ENCODE measurements at regions not wholly inside any gene's neighbourhood (a gene's known extent, or its start where the extent isn't known, plus 50 kb on each side); places are given as distances from the start of the nearest gene placed in this dataset.
"Not testable (repeated sequence)": the region's sequence is repeated elsewhere in the genome, so short reads cannot be mapped to it uniquely, and the experiment has no call there.

DNA sequence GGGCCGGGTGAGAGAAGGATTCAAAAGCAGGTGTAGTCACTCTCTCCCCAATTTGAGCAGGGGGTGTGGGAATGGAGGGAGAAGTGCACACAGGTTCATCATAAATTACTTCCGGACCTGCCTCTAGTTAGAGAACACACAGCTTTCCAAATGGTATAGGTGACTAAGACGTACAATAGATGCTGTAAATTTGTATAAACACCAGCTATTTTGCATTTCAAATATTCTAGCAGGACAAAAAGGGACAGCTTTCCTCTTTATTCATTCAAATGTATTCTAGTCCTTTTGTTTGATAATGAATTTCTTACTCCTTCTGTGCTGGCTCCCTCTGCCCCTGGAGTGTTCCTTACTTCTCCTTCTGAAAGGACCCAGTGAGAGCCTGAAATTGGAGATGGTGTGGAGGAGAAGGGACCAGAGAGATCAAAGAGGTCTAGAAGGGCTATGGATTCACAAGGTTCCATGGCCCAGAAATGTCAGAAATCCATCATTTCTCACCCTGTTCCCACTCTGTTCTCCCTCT lies 53.2 kb upstream of the SH3BP4 start:
- TF ChIP-seq CTCF (IDR thresholded peaks at IDR 0.05 in 4 of 5, conservative IDR thresholded peaks at IDR 0.05 in 1 of 5), result no peak
- no peak for TF ChIP-seq POLR2A (IDR thresholded peaks at IDR 0.05)
- DNase-seq (no peak), ATAC-seq (no peak)
- in situ Hi-C loops (cut with MboI; ENCODE audit: low sequenced_read_pairs in 4 of 4), result loop anchor here in 1 of 4 donors (25.0 kb wide), 1 partner anchor 336 kb away; no protein-coding TSS in a partner anchor
- Histone ChIP-seq H3K9me3 (peaks cover 0 to 4% (median 0%) of the 10 kb centered on the region in 3 donors), H3K36me3 (no peaks in the 10 kb centered on the region), H3K4me1 (no peaks in the 10 kb centered on the region), H3K27ac (no peak overlapping the region), H3K4me3 (no peak overlapping the region), H3K27me3 (no peaks in the 10 kb centered on the region)
- intact Hi-C loops (cut with DNase I; ENCODE audit: low total_unique reads), result no loop called here

DNA sequence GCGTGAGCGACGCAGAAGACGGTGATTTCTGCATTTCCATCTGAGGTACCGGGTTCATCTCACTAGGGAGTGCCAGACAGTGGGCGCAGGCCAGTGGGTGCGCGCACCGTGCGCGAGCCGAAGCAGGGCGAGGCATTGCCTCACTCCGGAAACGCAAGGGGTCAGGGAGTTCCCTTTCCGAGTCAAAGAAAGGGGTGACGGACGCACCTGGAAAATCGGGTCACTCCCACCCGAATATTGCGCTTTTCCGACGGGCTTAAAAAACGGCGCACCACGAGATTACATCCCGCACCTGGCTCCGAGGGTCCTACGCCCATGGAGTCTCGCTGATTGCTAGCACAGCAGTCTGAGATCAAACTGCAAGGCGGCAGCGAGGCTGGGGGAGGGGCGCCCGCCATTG lies 63.4 kb upstream of the SH3BP4 start:
- H3K27ac ChIP-seq; intact Hi-C loops (cut with DNase I; ENCODE audit: low total_unique reads): not testable (repeated sequence)

GRCh38 chr2:234887195-234887594 lies 64.6 kb upstream of the SH3BP4 start:
- no peak overlapping the region for H3K27ac ChIP-seq
- DNase-seq (no peak), ATAC-seq (no peak)
- H3K27me3 ChIP-seq, result no peaks in the 10 kb centered on the region
- TF ChIP-seq POLR2A (IDR thresholded peaks at IDR 0.05), result no peak
- no peak for TF ChIP-seq CTCF (IDR thresholded peaks at IDR 0.05 in 4 of 5, conservative IDR thresholded peaks at IDR 0.05 in 1 of 5)
- H3K36me3 ChIP-seq, result no peaks in the 10 kb centered on the region
- no peaks in the 10 kb centered on the region for H3K9me3 ChIP-seq
- intact Hi-C loops (cut with DNase I; ENCODE audit: low total_unique reads) (no loop called here), in situ Hi-C loops (cut with MboI; ENCODE audit: low sequenced_read_pairs in 4 of 4) (loop anchor here in 1 of 4 donors (25.0 kb wide), 1 partner anchor 325 kb away; no protein-coding TSS in a partner anchor)
- H3K4me3 ChIP-seq, result no peak overlapping the region
- no peaks in the 10 kb centered on the region for H3K4me1 ChIP-seq

More for the DNA sequence above, 63.4 kb upstream of the SH3BP4 start:
- ATAC-seq, H3K9me3 ChIP-seq, H3K36me3 ChIP-seq, H3K27me3 ChIP-seq, DNase-seq, H3K4me1 ChIP-seq: not testable (repeated sequence)
- H3K4me3 ChIP-seq, result peak overlapping the region in 1 of 4 donors; percentile 15
- in situ Hi-C loops (cut with MboI; ENCODE audit: low sequenced_read_pairs in 4 of 4), result loop anchor here in 1 of 4 donors (25.0 kb wide), 1 partner anchor 326 kb away; no protein-coding TSS in a partner anchor

DNA sequence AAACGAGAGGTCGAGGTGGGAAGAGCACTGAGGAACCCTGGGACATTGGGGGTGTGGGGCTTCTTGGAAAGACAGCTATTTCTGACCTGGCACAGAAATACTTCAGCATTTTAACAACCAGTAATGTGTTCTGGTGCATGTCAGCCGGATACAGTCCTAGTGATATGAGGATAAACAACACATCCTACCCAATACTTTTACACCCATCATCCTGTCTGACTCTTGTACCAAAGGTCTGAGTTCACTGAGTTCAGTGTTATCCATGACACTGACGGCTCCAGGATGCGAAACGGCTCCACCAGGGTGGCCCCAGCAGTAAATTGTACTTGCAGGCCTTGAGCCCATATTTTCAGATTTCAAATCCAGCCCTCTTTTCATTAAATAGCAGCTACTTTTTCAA lies 65.9 kb upstream of the SH3BP4 start:
- Histone ChIP-seq H3K4me1 (peaks cover 0 to 8% of the 10 kb centered on the region in 2 donors), H3K9me3 (no peaks in the 10 kb centered on the region), H3K4me3 (no peak overlapping the region), H3K36me3 (no peaks in the 10 kb centered on the region), H3K27me3 (no peaks in the 10 kb centered on the region), H3K27ac (no peak overlapping the region)
- in situ Hi-C loops (cut with MboI; ENCODE audit: low sequenced_read_pairs in 4 of 4) (loop anchor here in 1 of 4 donors (25.0 kb wide), 1 partner anchor 324 kb away; no protein-coding TSS in a partner anchor), intact Hi-C loops (cut with DNase I; ENCODE audit: low total_unique reads) (no loop called here)
- DNase-seq (no peak), ATAC-seq (no peak)
- TF ChIP-seq POLR2A (IDR thresholded peaks at IDR 0.05), result no peak
- no peak for TF ChIP-seq CTCF (IDR thresholded peaks at IDR 0.05 in 4 of 5, conservative IDR thresholded peaks at IDR 0.05 in 1 of 5)

DNA sequence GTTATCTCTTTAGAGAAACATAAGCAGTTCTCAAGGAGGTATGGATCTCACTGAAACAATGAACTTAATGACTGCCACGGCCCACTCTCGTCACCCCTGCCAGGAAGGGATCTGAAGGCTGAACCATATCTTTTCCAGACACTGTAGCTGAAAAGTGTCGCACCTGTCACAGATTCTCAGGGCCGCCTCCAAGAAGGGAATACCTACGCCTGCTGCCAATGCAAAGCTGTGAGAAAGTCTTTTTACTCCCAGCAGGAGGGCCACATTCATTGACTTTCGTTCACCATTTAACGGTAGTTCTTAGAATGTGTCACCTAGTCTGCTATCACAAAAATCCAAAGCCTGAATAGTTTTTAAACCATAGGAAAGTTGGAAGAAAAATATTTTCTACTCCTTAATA lies 66.7 kb upstream of the SH3BP4 start:
- no peak for ATAC-seq
- DNase-seq, result no peak
- TF ChIP-seq POLR2A (IDR thresholded peaks at IDR 0.05), result no peak
- TF ChIP-seq CTCF (IDR thresholded peaks at IDR 0.05 in 4 of 5, conservative IDR thresholded peaks at IDR 0.05 in 1 of 5), result no peak
- in situ Hi-C loops (cut with MboI; ENCODE audit: low sequenced_read_pairs in 4 of 4) (loop anchor here in 1 of 4 donors (25.0 kb wide), 1 partner anchor 323 kb away; no protein-coding TSS in a partner anchor), intact Hi-C loops (cut with DNase I; ENCODE audit: low total_unique reads) (no loop called here)
- Histone ChIP-seq H3K36me3 (no peaks in the 10 kb centered on the region), H3K4me1 (peaks cover 0 to 12% of the 10 kb centered on the region in 2 donors), H3K9me3 (no peaks in the 10 kb centered on the region), H3K4me3 (no peak overlapping the region), H3K27me3 (no peaks in the 10 kb centered on the region), H3K27ac (no peak overlapping the region)
